Smooth muscle cell (in vitro differentiated cells): ENCODE measurements at regions not wholly inside any gene's neighbourhood (a gene's known extent, or its start where the extent isn't known, plus 50 kb on each side); places are given as distances from the start of the nearest gene placed in this dataset.

Source experiments
- DNase-seq: peaks from one replicate; lab custom pipeline; 2025; ENCODE audit not compliant: unreplicated experiment; lab: John Stamatoyannopoulos, UW
- H2AFZ ChIP-seq: fragments of 200-600 bp; sonication (generic); 2 replicates; pipeline ENCODE4 v1.6.0; 2016; ENCODE audit warnings: antibody characterized with exemption, low read depth, mild to moderate bottlenecking
- H3F3A ChIP-seq: fragments of 200-600 bp; sonication (generic); 2 replicates; pipeline ENCODE4 v1.6.0; 2017; ENCODE audit warnings: antibody characterized with exemption, low read depth
- H3K27ac ChIP-seq: fragments of 200-600 bp; sonication (generic); 2 replicates; pipeline ENCODE4 v1.5.1; 2016; ENCODE audit warnings: low read depth, mild to moderate bottlenecking
- H3K27me3 ChIP-seq: fragments of 200-600 bp; sonication (generic); 2 replicates; pipeline ENCODE4 v1.6.1; 2016; ENCODE audit warnings: low read depth, mild to moderate bottlenecking
- H3K36me3 ChIP-seq: fragments of 200-600 bp; sonication (generic); 2 replicates; pipeline ENCODE4 v1.5.1; 2016; ENCODE audit warnings: low read depth
- H3K4me1 ChIP-seq: fragments of 200-600 bp; sonication (generic); 2 replicates; pipeline ENCODE4 v1.5.1; 2016; ENCODE audit warnings: low read depth
- H3K4me2 ChIP-seq: fragments of 200-600 bp; sonication (generic); 2 replicates; pipeline ENCODE4 v1.6.0; 2016; ENCODE audit warnings: mild to moderate bottlenecking
- H3K4me3 ChIP-seq: fragments of 200-600 bp; sonication (generic); 2 replicates; pipeline ENCODE4 v1.5.1; 2016; ENCODE audit warnings: mild to moderate bottlenecking
- H3K79me2 ChIP-seq: fragments of 200-600 bp; sonication (generic); 2 replicates; pipeline ENCODE4 v1.6.0; 2016; ENCODE audit warnings: low read depth, mild to moderate bottlenecking
- H3K9ac ChIP-seq: fragments of 200-600 bp; sonication (generic); 2 replicates; pipeline ENCODE4 v1.6.0; 2016; ENCODE audit warnings: low read depth
- H3K9me3 ChIP-seq: fragments of 200-600 bp; sonication (generic); replicated peaks from 2 replicates; pipeline ENCODE4 v1.5.1; 2016; ENCODE audit warnings: low read depth
- H4K20me1 ChIP-seq: fragments of 200-600 bp; sonication (generic); 2 replicates; pipeline ENCODE4 v1.6.0; 2016; ENCODE audit warnings: low read depth
- WGBS: methylation state at CpG from one replicate; pipeline ENCODE4 v1.1.7; 2016; ENCODE audit warnings: low lambda C conversion rate; 5-methylcytosine and 5-hydroxymethylcytosine counted together
- TF ChIP-seq, protein P1 (sequence below): fragments of 200-600 bp; sonication (generic); IDR thresholded peaks from 2 replicates; pipeline ENCODE4 v1.5.1; 2017; ENCODE audit warnings: borderline replicate concordance, mild to moderate bottlenecking, antibody characterized with exemption; ENCODE audit not compliant: insufficient read depth, poor library complexity, severe bottlenecking

DNA sequence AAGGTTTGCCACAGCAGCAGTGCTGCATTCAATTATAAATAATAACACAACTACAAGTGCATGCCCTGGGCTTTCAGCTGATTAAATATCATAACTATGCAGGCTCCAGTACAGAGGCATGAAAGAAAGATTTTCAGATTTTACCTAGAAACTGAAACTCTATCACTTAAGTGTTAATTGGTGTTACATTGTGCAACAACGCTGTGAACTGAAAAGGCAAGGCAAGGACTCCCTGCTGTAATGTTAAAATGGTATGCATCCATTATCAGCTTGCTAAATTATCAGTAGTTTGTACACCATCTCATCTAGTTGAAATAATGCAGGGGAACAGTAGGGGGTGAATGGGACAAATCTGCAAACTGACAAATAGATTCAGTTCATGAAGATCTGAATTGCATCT, 976.7 kb upstream of the MANEA start:
- H3K27me3 ChIP-seq = no peaks in the 10 kb centered on the region
- H3K36me3 ChIP-seq = no peaks in the 10 kb centered on the region
- no peak overlapping the region for H2AFZ ChIP-seq
- H4K20me1 ChIP-seq = no peaks in the 10 kb centered on the region
- no peak for DNase-seq
- H3K79me2 ChIP-seq = no peaks in the 10 kb centered on the region
- H3F3A ChIP-seq = no peaks in the 10 kb centered on the region
- H3K9me3 ChIP-seq = no peaks in the 10 kb centered on the region
- H3K9ac ChIP-seq = no peak overlapping the region
- no peak overlapping the region for H3K4me2 ChIP-seq
- H3K4me1 ChIP-seq = no peaks in the 10 kb centered on the region
- TF ChIP-seq, protein P1, sequence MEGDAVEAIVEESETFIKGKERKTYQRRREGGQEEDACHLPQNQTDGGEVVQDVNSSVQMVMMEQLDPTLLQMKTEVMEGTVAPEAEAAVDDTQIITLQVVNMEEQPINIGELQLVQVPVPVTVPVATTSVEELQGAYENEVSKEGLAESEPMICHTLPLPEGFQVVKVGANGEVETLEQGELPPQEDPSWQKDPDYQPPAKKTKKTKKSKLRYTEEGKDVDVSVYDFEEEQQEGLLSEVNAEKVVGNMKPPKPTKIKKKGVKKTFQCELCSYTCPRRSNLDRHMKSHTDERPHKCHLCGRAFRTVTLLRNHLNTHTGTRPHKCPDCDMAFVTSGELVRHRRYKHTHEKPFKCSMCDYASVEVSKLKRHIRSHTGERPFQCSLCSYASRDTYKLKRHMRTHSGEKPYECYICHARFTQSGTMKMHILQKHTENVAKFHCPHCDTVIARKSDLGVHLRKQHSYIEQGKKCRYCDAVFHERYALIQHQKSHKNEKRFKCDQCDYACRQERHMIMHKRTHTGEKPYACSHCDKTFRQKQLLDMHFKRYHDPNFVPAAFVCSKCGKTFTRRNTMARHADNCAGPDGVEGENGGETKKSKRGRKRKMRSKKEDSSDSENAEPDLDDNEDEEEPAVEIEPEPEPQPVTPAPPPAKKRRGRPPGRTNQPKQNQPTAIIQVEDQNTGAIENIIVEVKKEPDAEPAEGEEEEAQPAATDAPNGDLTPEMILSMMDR = no peak
- 65% methylated on average over 1 of the region's 1 CpG for WGBS
- H3K4me3 ChIP-seq = no peak overlapping the region
- H3K27ac ChIP-seq = no peak overlapping the region

DNA sequence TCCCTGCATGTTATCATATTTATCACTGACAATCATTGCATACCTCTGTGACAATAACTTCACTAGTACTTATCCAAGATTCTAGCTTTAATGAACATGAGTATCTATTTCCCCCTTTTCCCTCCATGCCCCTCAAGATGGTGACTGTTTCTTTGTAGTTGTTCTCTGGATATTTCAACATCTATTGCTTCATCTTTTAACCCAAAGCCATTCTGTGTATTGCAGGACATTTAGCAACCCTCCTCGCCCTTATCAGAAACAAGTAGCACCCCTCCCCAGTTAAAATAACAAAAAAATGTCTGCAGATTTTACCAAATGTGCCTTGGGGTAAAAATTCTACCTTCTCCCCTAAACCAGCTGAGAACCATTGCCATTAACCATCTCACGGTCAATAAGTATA, 979.8 kb upstream of the MANEA start:
- Histone ChIP-seq H4K20me1 (no peaks in the 10 kb centered on the region), H2AFZ (no peak overlapping the region), H3K36me3 (no peaks in the 10 kb centered on the region), H3K9ac (no peak overlapping the region), H3K27ac (no peak overlapping the region), H3K9me3 (no peaks in the 10 kb centered on the region), H3K79me2 (no peaks in the 10 kb centered on the region), H3K4me1 (no peaks in the 10 kb centered on the region), H3F3A (no peaks in the 10 kb centered on the region), H3K27me3 (no peaks in the 10 kb centered on the region), H3K4me2 (no peak overlapping the region), H3K4me3 (no peak overlapping the region)
- TF ChIP-seq, protein P1 = no peak
- DNase-seq = no peak
- 91% methylated on average over 2 of the region's 2 CpGs for WGBS

DNA sequence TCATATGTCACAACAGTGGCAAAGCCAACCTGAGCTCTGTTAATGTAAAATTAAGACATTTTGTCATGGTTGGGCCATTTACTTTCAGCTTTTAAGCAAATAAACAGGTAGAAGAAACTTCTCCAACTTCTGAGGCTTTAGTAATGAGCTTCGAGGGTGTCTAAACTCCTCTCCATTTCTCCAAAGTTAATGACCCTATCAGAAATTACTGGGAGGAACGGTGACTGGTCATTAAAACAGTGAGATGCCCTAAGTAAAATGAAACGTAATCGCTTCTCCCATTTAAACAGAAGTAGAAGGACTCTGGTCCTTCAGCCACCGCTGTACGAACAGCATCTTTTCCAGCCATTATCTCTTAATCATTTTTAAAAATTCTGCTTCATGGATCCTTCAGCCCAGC, 986.9 kb upstream of the MANEA start:
- Histone ChIP-seq H2AFZ (no peak overlapping the region), H3K9me3 (no peaks in the 10 kb centered on the region), H3K4me1 (no peaks in the 10 kb centered on the region), H3K27me3 (no peaks in the 10 kb centered on the region), H4K20me1 (no peaks in the 10 kb centered on the region), H3K79me2 (no peaks in the 10 kb centered on the region), H3K4me3 (no peak overlapping the region), H3K36me3 (no peaks in the 10 kb centered on the region), H3K4me2 (no peak overlapping the region), H3K9ac (no peak overlapping the region), H3F3A (no peaks in the 10 kb centered on the region), H3K27ac (no peak overlapping the region)
- 94% methylated on average over 6 of the region's 6 CpGs for WGBS
- TF ChIP-seq, protein P1 = no peak
- no peak for DNase-seq

DNA sequence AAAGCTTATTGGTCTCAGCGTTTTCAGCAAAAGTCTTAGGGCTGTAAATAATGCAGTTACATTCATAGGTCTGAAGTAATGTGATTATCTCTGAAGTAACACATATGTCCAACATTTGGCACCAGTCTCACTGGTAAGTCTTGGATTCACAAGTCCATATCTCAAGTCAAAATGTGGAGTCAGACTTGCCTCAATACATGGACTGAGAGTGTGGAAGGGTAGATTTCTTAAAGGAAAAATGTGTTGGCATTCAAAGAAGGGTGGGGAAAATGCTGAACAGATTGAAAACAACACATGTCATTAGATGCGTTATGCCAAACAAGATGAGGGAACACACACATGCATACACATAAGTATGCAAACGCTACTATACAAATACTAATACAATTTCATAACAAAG, 989.0 kb upstream of the MANEA start:
- no peaks in the 10 kb centered on the region for H3K27me3 ChIP-seq
- H3K27ac ChIP-seq = no peak overlapping the region
- no peak overlapping the region for H2AFZ ChIP-seq
- no peak for DNase-seq
- no peaks in the 10 kb centered on the region for H3K4me1 ChIP-seq
- no peaks in the 10 kb centered on the region for H3K79me2 ChIP-seq
- no peaks in the 10 kb centered on the region for H3K36me3 ChIP-seq
- no peaks in the 10 kb centered on the region for H4K20me1 ChIP-seq
- H3K9me3 ChIP-seq = no peaks in the 10 kb centered on the region
- H3F3A ChIP-seq = no peaks in the 10 kb centered on the region
- H3K9ac ChIP-seq = no peak overlapping the region
- TF ChIP-seq, protein P1 = no peak
- no peak overlapping the region for H3K4me3 ChIP-seq
- no peak overlapping the region for H3K4me2 ChIP-seq
- WGBS = 92% methylated on average over 3 of the region's 3 CpGs
